GM23248 (cell line): ENCODE measurements at regions not wholly inside any gene's neighbourhood (a gene's known extent, or its start where the extent isn't known, plus 50 kb on each side); places are given as distances from the start of the nearest gene placed in this dataset.
A peak's percentile ranks its signal among the peaks of the same experiment; 100 is the strongest.

Experiments
- DNase-seq: peaks from one replicate; pipeline ENCODE4 v3.0.0-alpha.2; 2015
- H2AFZ ChIP-seq: fragments of 200-600 bp; sonication (generic); 2 replicates; pipeline ENCODE4 v1.6.1; 2016; ENCODE audit warnings: antibody characterized with exemption
- H3F3A ChIP-seq: fragments of 200-600 bp; sonication (generic); 2 replicates; pipeline ENCODE4 v1.6.1; 2016; ENCODE audit warnings: mild to moderate bottlenecking, antibody characterized with exemption, mixed run types; ENCODE audit not compliant: insufficient read depth
- H3K27ac ChIP-seq: fragments of 200-600 bp; sonication (generic); 2 replicates; pipeline ENCODE4 v1.5.1; 2016; ENCODE audit warnings: mild to moderate bottlenecking
- H3K27me3 ChIP-seq: fragments of 200-600 bp; sonication (generic); replicated peaks from 2 replicates; pipeline ENCODE4 v1.6.1; 2016; ENCODE audit warnings: mild to moderate bottlenecking; ENCODE audit not compliant: insufficient read depth
- H3K36me3 ChIP-seq: fragments of 200-600 bp; sonication (generic); 2 replicates; pipeline ENCODE4 v1.6.1; 2016; ENCODE audit warnings: low read depth, mild to moderate bottlenecking
- H3K4me1 ChIP-seq: fragments of 200-600 bp; sonication (generic); 2 replicates; pipeline ENCODE4 v1.6.1; 2016; ENCODE audit warnings: mild to moderate bottlenecking; ENCODE audit not compliant: insufficient read depth
- H3K4me2 ChIP-seq: fragments of 200-600 bp; sonication (generic); one replicate; pipeline ENCODE4 v1.6.1; 2016; ENCODE audit warnings: mild to moderate bottlenecking; ENCODE audit not compliant: unreplicated experiment
- H3K4me3 ChIP-seq: fragments of 200-600 bp; sonication (generic); 2 replicates; pipeline ENCODE4 v1.5.1; 2016; ENCODE audit warnings: mild to moderate bottlenecking
- H3K79me2 ChIP-seq: fragments of 200-600 bp; sonication (generic); 2 replicates; pipeline ENCODE4 v1.6.1; 2016; ENCODE audit warnings: mild to moderate bottlenecking; ENCODE audit not compliant: insufficient read depth
- H3K9ac ChIP-seq: fragments of 200-600 bp; sonication (generic); 2 replicates; pipeline ENCODE4 v1.6.1; 2016; ENCODE audit warnings: mild to moderate bottlenecking
- H3K9me2 ChIP-seq: fragments of 200-600 bp; sonication (generic); 2 replicates; pipeline ENCODE4 v1.6.1; 2016; ENCODE audit warnings: mixed run types, mild to moderate bottlenecking, moderate library complexity; ENCODE audit not compliant: insufficient read depth
- H3K9me3 ChIP-seq: fragments of 200-600 bp; sonication (generic); one replicate; pipeline ENCODE4 v1.6.1; 2017; ENCODE audit warnings: low read depth
- H4K20me1 ChIP-seq: fragments of 200-600 bp; sonication (generic); 2 replicates; pipeline ENCODE4 v1.6.0; 2016; ENCODE audit not compliant: insufficient read depth
- EZH2 ChIP-seq: fragments of 200-600 bp; sonication (generic); IDR thresholded peaks from 2 replicates; pipeline ENCODE4 v1.6.1; 2018; ENCODE audit warnings: antibody characterized with exemption, mild to moderate bottlenecking; ENCODE audit not compliant: insufficient read depth, poor library complexity, severe bottlenecking
- EZH2phosphoT487 ChIP-seq: fragments of 200-600 bp; sonication (generic); IDR thresholded peaks from 2 replicates; pipeline ENCODE4 v1.6.1; 2018; ENCODE audit warnings: antibody characterized with exemption, moderate library complexity, mild to moderate bottlenecking, low read depth; ENCODE audit not compliant: insufficient read depth
- WGBS, 2 experiments: methylation state at CpG; one replicate each; pipeline ENCODE4 v1.1.6; 2015 to 2017; ENCODE audit warnings: low lambda C conversion rate in 2 of 2, low coverage in 1 of 2; ENCODE audit errors: missing lambda C conversion rate in 2 of 2; 5-methylcytosine and 5-hydroxymethylcytosine counted together
- in situ Hi-C: fragments of 300-500 bp; cut with MboI; formaldehyde crosslinking; loops from 2 replicates; pipeline ENCODE4 v1.15.0; 2020

GRCh38 chr3:188102861-188103547 is 51.0 kb upstream of the LPP start:
- TF ChIP-seq EZH2 (no peak), EZH2phosphoT487 (no peak)
- Histone ChIP-seq H3K9ac (no peak overlapping the region), H2AFZ (no peak overlapping the region), H4K20me1 (no peaks in the 10 kb centered on the region), H3K4me2 (no peak overlapping the region), H3K27me3 (no peaks in the 10 kb centered on the region), H3K9me2 (no peaks in the 10 kb centered on the region), H3K36me3 (no peaks in the 10 kb centered on the region), H3K79me2 (no peaks in the 10 kb centered on the region), H3F3A (no peaks in the 10 kb centered on the region), H3K27ac (no peak overlapping the region), H3K4me3 (no peak overlapping the region), H3K4me1 (no peaks in the 10 kb centered on the region), H3K9me3 (no peaks in the 10 kb centered on the region)
- DNase-seq = peak; percentile 56
- 75 to 80% methylated on average over 6 of the region's 6 CpGs for WGBS, 2 experiments
- in situ Hi-C loops = no loop called here

DNA sequence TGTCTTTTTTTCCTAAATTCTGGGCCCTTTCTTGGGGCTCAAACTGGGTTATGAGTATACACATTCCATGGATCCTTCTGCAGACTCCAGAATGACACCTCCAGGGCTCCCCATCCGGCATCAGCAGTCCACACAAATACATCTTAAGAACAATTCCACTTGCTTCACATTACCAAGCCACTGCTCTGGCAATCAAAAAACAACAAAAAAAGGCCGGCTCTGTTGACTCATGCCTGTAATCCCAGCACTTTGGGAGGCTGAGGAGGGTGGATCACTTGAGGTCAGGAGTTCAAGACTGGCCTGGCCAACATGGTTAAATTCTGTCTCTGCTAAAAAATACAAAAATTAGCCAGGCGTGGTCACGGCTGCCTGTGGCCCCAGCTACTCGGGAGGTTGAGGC is 49.9 kb upstream of the LPP start:
- H3K4me2 ChIP-seq = no peak overlapping the region
- no peaks in the 10 kb centered on the region for H3K36me3 ChIP-seq
- no peak overlapping the region for H3K27ac ChIP-seq
- H2AFZ ChIP-seq = no peak overlapping the region
- no peaks in the 10 kb centered on the region for H3K79me2 ChIP-seq
- H3K4me1 ChIP-seq = no peaks in the 10 kb centered on the region
- H3K9ac ChIP-seq = no peak overlapping the region
- TF ChIP-seq EZH2phosphoT487 (no peak), EZH2 (no peak)
- no peaks in the 10 kb centered on the region for H3K27me3 ChIP-seq
- 89% methylated on average over 5 of the region's 5 CpGs for WGBS, 2 experiments
- H3K9me2 ChIP-seq = no peaks in the 10 kb centered on the region
- no peaks in the 10 kb centered on the region for H3K9me3 ChIP-seq
- in situ Hi-C loops = no loop called here
- H3K4me3 ChIP-seq = no peak overlapping the region
- no peaks in the 10 kb centered on the region for H3F3A ChIP-seq
- peak; percentile 27 for DNase-seq
- H4K20me1 ChIP-seq = no peaks in the 10 kb centered on the region
